HepG2 (cell line): ENCODE measurements at regions not wholly inside any gene's neighbourhood (a gene's known extent, or its start where the extent isn't known, plus 50 kb on each side); places are given as distances from the start of the nearest gene placed in this dataset.
A peak's percentile ranks its signal among the peaks of the same experiment; 100 is the strongest.

Experiments used
- ATAC-seq: fragments of 200-7000 bp; cut with Tn5 transposase; 3 replicates; pipeline ENCODE4 v1.9.1; 2020; ENCODE audit warnings: mild to moderate bottlenecking, moderate library complexity
- BruUV-seq: library from RNA; stranded (reverse); fragments of 400-500 nt; replicated peaks from 2 replicates; lab custom pipeline; 2021; lab: Mats Ljungman, UMichigan
- CTCF ChIA-PET: fragments of 300-600 bp; formaldehyde crosslinking; extraction: SDS; loops from one replicate; lab custom pipeline; 2021; ENCODE audit warnings: low total read pairs, inconsistent platforms, low intra/inter-chr PET ratio; lab: Yijun Ruan, JAX
- POLR2A ChIA-PET: fragments of 350-600 bp; sonication (Branson Sonifier 250); formaldehyde crosslinking; loops from one replicate; lab custom pipeline; 2020; ENCODE audit warnings: antibody characterized with exemption, inconsistent platforms; lab: Yijun Ruan, JAX
- DNase-seq: peaks from one replicate; pipeline ENCODE4 v3.0.0-alpha.2; 2015; ENCODE audit warnings: low spot score
- FAIRE-seq: peaks from 3 replicates; lab custom pipeline; 2011; peaks lifted over from hg19 to GRCh38; lab: Jason Lieb, UNC
- H2AFZ ChIP-seq: one replicate; pipeline ENCODE4 v1.6.1; 2011; ENCODE audit warnings: low read length, inconsistent platforms
- H3K27ac ChIP-seq: fragments of 300-600 bp; 3 replicates; pipeline ENCODE4 v1.8.0; 2011; ENCODE audit warnings: mixed run types, mild to moderate bottlenecking, mixed read lengths, low read length, inconsistent platforms; ENCODE audit not compliant: insufficient read depth; ENCODE audit errors: extremely low read length
- H3K27me3 ChIP-seq, 2 experiments: fragments of 200-600 bp in 1 of 2; 2 replicates in 1 of 2; 3 replicates in 1 of 2; pipeline versions ENCODE4 v1.6.0 to v1.8.0; 2011; ENCODE audit warnings: low read length in 2 of 2, mild to moderate bottlenecking in 2 of 2, moderate library complexity in 2 of 2, inconsistent platforms in 1 of 2; ENCODE audit not compliant: insufficient read depth in 2 of 2, control insufficient read depth in 1 of 2
- H3K36me3 ChIP-seq, 2 experiments: fragments of 200-600 bp in 1 of 2; replicated peaks in 1 of 2; 2 replicates in 1 of 2; 3 replicates in 1 of 2; pipeline versions ENCODE4 v1.5.1 to v1.8.0; 2011; ENCODE audit warnings: low read length in 2 of 2, inconsistent platforms in 1 of 2; ENCODE audit not compliant: insufficient read depth in 2 of 2, control insufficient read depth in 1 of 2
- H3K4me1 ChIP-seq: 2 replicates; pipeline ENCODE4 v1.5.1; 2012; ENCODE audit warnings: low read length, inconsistent platforms; ENCODE audit not compliant: insufficient read depth
- H3K4me2 ChIP-seq: 2 replicates; pipeline ENCODE4 v1.6.0; 2011; ENCODE audit warnings: low read depth, low read length, inconsistent platforms
- H3K4me3 ChIP-seq, 3 experiments: fragments of 200-600 bp in 1 of 3; sonication (generic), shearing (Covaris generic) in 1 of 3; replicated peaks in 1 of 3; 2 replicates each; pipeline ENCODE4 v1.5.1; 2011 to 2016; ENCODE audit warnings: low read length in 3 of 3, inconsistent platforms in 2 of 3, low read depth in 2 of 3, mild to moderate bottlenecking in 2 of 3, control low read depth in 1 of 3, mixed read lengths in 1 of 3; ENCODE audit not compliant: insufficient read depth in 1 of 3
- H3K79me2 ChIP-seq: one replicate; pipeline ENCODE4 v1.6.1; 2011; ENCODE audit warnings: low read length, inconsistent platforms; ENCODE audit not compliant: insufficient read depth
- H3K9ac ChIP-seq: 2 replicates; pipeline ENCODE4 v1.6.0; 2011; ENCODE audit warnings: mild to moderate bottlenecking, low read depth, low read length, inconsistent platforms; ENCODE audit not compliant: insufficient read depth
- H3K9me3 ChIP-seq: 2 replicates; pipeline ENCODE4 v1.5.1; 2012; ENCODE audit warnings: mild to moderate bottlenecking, low read length
- H4K20me1 ChIP-seq: 2 replicates; pipeline ENCODE4 v1.6.0; 2011; ENCODE audit warnings: inconsistent platforms, mild to moderate bottlenecking, low read length, moderate library complexity; ENCODE audit not compliant: insufficient read depth
- CBX1 ChIP-seq: IDR thresholded peaks from one replicate; pipeline ENCODE4 v1.6.1; 2016; ENCODE audit warnings: antibody characterized with exemption, low read depth
- MAFF ChIP-seq: IDR thresholded peaks from 2 replicates; pipeline ENCODE4 v1.6.1; 2011; ENCODE audit warnings: low read depth, low read length, improper control_type of control experiment
- MAFK ChIP-seq, 2 experiments: IDR thresholded peaks in 1 of 2; conservative IDR thresholded peaks in 1 of 2; 2 replicates each; pipeline ENCODE4 v1.6.1; 2011; ENCODE audit warnings: improper control_type of control experiment in 2 of 2, low read length in 2 of 2
- MAZ ChIP-seq, 2 experiments: sonication (generic) in 1 of 2; formaldehyde crosslinking in 1 of 2; IDR thresholded peaks; 2 replicates each; pipeline versions ENCODE4 v1.5.0 to v1.6.1; 2012 to 2020; ENCODE audit warnings: low read depth in 2 of 2, mild to moderate bottlenecking in 2 of 2, borderline replicate concordance in 1 of 2, improper control_type of control experiment in 1 of 2, low read length in 1 of 2, missing genetic modification reagents in 1 of 2, moderate library complexity in 1 of 2
- MBD4 ChIP-seq: IDR thresholded peaks from 2 replicates; pipeline ENCODE4 v1.6.1; 2012; ENCODE audit warnings: low read length, inconsistent platforms, borderline replicate concordance
- MYC ChIP-seq: sonication (generic); formaldehyde crosslinking; IDR thresholded peaks from 2 replicates; pipeline ENCODE4 v1.9.0; 2021; ENCODE audit warnings: missing genetic modification reagents, borderline replicate concordance
- NKX3-1 ChIP-seq: sonication (generic); formaldehyde crosslinking; IDR thresholded peaks from 2 replicates; pipeline ENCODE4 v1.5.0; 2020; ENCODE audit warnings: missing genetic modification reagents
- SRSF1 ChIP-seq: fragments of 200-400 bp; formaldehyde crosslinking; optimal IDR thresholded peaks from 2 replicates; pipeline ENCODE3; 2017; ENCODE audit warnings: mild to moderate bottlenecking, low read depth, low read length, moderate library complexity
- ZFP62 ChIP-seq: sonication (generic); formaldehyde crosslinking; IDR thresholded peaks from 2 replicates; pipeline ENCODE4 v1.4.0; 2020; ENCODE audit warnings: missing genetic modification reagents
- ZFP82 ChIP-seq: sonication (generic); formaldehyde crosslinking; IDR thresholded peaks from 2 replicates; pipeline ENCODE4 v1.5.1; 2020; ENCODE audit warnings: mild to moderate bottlenecking, missing genetic modification reagents, borderline replicate concordance
- ZFYVE20 ChIP-seq: sonication (generic); formaldehyde crosslinking; IDR thresholded peaks from 2 replicates; pipeline ENCODE4 v1.8.0; 2023; ENCODE audit warnings: low read depth, mild to moderate bottlenecking, moderate library complexity, missing genetic modification reagents, borderline replicate concordance
- ZNF235 ChIP-seq: sonication (generic); formaldehyde crosslinking; IDR thresholded peaks from 2 replicates; pipeline ENCODE4 v1.8.1; 2023; ENCODE audit warnings: mild to moderate bottlenecking, missing genetic modification reagents, borderline replicate concordance
- ZNF430 ChIP-seq: sonication (generic); formaldehyde crosslinking; IDR thresholded peaks from 2 replicates; pipeline ENCODE4 v1.9.0; 2021; ENCODE audit warnings: mild to moderate bottlenecking, missing genetic modification reagents
- ZNF660 ChIP-seq: sonication (generic); formaldehyde crosslinking; IDR thresholded peaks from 2 replicates; pipeline ENCODE4 v1.5.1; 2020; ENCODE audit warnings: mild to moderate bottlenecking, low read depth, missing genetic modification reagents, borderline replicate concordance
- ZNF883 ChIP-seq: sonication (generic); formaldehyde crosslinking; IDR thresholded peaks from 2 replicates; pipeline ENCODE4 v1.5.1; 2020; ENCODE audit warnings: mild to moderate bottlenecking, missing genetic modification reagents; ENCODE audit errors: not compliant biosample characterization
- ZSCAN25 ChIP-seq: sonication (generic); formaldehyde crosslinking; IDR thresholded peaks from 2 replicates; pipeline ENCODE4 v1.8.0; 2022; ENCODE audit warnings: mild to moderate bottlenecking, missing genetic modification reagents
- WGBS: methylation state at CpG from one replicate; pipeline ENCODE4 v1.1.6; 2017; ENCODE audit warnings: low lambda C conversion rate; 5-methylcytosine and 5-hydroxymethylcytosine counted together
- in situ Hi-C: cut with HindIII; loops from 2 replicates; pipeline ENCODE4 v1.10.0; 2017; ENCODE audit warnings: low pct_unique_long_range_greater_than_20kb; ENCODE audit not compliant: extremely low pct_ligation_motif_present
- intact Hi-C: fragments of 100-400 bp; cut with micrococcal nuclease; formaldehyde crosslinking; loops from one replicate; pipeline ENCODE4 v1.10.0; 2022; ENCODE audit not compliant: unreplicated experiment
- TF ChIP-seq, protein P1 (sequence below): sonication (generic); formaldehyde crosslinking; IDR thresholded peaks from 2 replicates; pipeline ENCODE4 v1.5.1; 2020; ENCODE audit warnings: missing genetic modification reagents, mild to moderate bottlenecking, borderline replicate concordance

DNA sequence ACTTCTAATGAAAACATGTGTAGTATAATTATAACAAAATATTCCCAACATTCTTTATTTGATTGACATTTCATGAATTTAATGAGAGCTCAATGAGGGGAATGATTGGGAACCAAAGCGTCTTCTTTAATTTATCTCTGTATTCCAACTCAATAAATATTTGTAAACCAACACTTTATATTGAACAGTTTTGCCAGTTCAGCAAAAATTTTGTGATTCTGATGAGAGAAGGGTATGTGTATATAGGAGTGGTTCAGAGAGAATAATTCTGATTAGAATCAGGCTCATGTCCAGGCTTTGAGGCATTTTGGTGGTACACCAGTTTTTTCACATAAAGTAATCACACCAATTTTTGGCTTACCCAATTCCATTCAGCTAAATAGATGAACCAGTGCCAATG is 564.2 kb downstream of the TMTC2 start:
- in situ Hi-C loops, result no loop called here
- no peak overlapping the region for H3K9ac ChIP-seq
- H3K4me2 ChIP-seq, result no peak overlapping the region
- no peak overlapping the region for H3K4me3 ChIP-seq
- no peak for DNase-seq
- POLR2A ChIA-PET, result no interaction called here
- H3K27me3 ChIP-seq, result no peaks in the 10 kb centered on the region
- H2AFZ ChIP-seq, result no peak overlapping the region
- WGBS, result 6% methylated on average over 1 of the region's 1 CpG
- H4K20me1 ChIP-seq, result no peaks in the 10 kb centered on the region
- H3K27ac ChIP-seq, result no peak overlapping the region
- no peak for FAIRE-seq
- no peaks in the 10 kb centered on the region for H3K36me3 ChIP-seq
- CTCF ChIA-PET, result no interaction called here
- no peaks in the 10 kb centered on the region for H3K4me1 ChIP-seq
- TF ChIP-seq MAFF (peak; percentile 83), ZFP62 (CRISPR knock-in tag) (no peak), MAFK (conservative IDR thresholded peaks at IDR 0.05 in 1 of 2, IDR thresholded peaks at IDR 0.05 in 1 of 2; ENCODE audit: low read length in 2 of 2) (peak; percentile 85 to 90)
- TF ChIP-seq, all 625 proteins: peak for 2
- Histone ChIP-seq H3K79me2 (no peaks in the 10 kb centered on the region), H3K9me3 (peaks cover 91% of the 10 kb centered on the region)
- no TSS peak for BruUV-seq
- intact Hi-C loops, result no loop called here
- no peak for ATAC-seq

DNA sequence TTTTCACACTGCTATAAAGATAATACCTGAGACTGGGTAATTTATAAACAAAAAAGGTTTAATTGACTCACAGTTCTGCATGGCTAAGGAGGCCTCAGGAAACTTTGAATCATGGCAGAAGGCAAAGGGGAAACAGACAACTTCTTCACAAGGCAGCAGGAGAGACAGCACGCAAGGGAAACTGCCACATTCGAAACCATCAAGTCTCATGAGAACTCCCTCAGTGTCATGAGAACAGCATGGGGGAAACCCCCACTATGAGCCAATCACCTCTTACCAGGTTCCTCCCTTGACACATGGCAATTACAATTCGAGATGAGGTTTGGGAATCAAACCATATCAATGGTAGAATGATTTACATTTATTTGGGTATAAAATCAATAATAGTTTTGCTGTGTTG is 558.5 kb downstream of the TMTC2 start:
- Histone ChIP-seq H3K9me3 (peaks cover 82% of the 10 kb centered on the region), H3K4me2 (no peak overlapping the region), H3K79me2 (no peaks in the 10 kb centered on the region), H3K36me3 (no peaks in the 10 kb centered on the region), H3K4me1 (no peaks in the 10 kb centered on the region), H3K4me3 (no peak overlapping the region), H3K27me3 (no peaks in the 10 kb centered on the region; a peak in 1 of 5 replicates), H3K27ac (no peak overlapping the region), H2AFZ (no peak overlapping the region), H4K20me1 (no peaks in the 10 kb centered on the region), H3K9ac (no peak overlapping the region)
- ATAC-seq (no peak), FAIRE-seq (no peak), DNase-seq (no peak)
- intact Hi-C loops (no loop called here), in situ Hi-C loops (no loop called here)
- ChIA-PET CTCF (no interaction called here), POLR2A (no interaction called here)
- BruUV-seq, result no TSS peak
- WGBS, result 9% methylated on average over 3 of the region's 3 CpGs
- TF ChIP-seq MBD4, result no peak
- TF ChIP-seq ZFP82 (CRISPR knock-in tag), result no peak
- TF ChIP-seq ZFYVE20 (CRISPR knock-in tag), result no peak
- no peak for TF ChIP-seq ZNF430
- TF ChIP-seq, protein P1, sequence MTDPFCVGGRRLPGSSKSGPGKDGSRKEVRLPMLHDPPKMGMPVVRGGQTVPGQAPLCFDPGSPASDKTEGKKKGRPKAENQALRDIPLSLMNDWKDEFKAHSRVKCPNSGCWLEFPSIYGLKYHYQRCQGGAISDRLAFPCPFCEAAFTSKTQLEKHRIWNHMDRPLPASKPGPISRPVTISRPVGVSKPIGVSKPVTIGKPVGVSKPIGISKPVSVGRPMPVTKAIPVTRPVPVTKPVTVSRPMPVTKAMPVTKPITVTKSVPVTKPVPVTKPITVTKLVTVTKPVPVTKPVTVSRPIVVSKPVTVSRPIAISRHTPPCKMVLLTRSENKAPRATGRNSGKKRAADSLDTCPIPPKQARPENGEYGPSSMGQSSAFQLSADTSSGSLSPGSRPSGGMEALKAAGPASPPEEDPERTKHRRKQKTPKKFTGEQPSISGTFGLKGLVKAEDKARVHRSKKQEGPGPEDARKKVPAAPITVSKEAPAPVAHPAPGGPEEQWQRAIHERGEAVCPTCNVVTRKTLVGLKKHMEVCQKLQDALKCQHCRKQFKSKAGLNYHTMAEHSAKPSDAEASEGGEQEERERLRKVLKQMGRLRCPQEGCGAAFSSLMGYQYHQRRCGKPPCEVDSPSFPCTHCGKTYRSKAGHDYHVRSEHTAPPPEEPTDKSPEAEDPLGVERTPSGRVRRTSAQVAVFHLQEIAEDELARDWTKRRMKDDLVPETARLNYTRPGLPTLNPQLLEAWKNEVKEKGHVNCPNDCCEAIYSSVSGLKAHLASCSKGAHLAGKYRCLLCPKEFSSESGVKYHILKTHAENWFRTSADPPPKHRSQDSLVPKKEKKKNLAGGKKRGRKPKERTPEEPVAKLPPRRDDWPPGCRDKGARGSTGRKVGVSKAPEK (CRISPR knock-in tag), result no peak
- no peak for TF ChIP-seq ZNF235 (CRISPR knock-in tag)
- TF ChIP-seq ZNF660 (CRISPR knock-in tag), result no peak
- TF ChIP-seq NKX3-1, result no peak
- no peak for TF ChIP-seq SRSF1
- TF ChIP-seq ZSCAN25, result no peak
- no peak for TF ChIP-seq MAZ (IDR thresholded peaks at IDR 0.05; ENCODE audit: borderline replicate concordance, low read depth, low read length)
- TF ChIP-seq MAZ (CRISPR knock-in tag; IDR thresholded peaks at IDR 0.05; ENCODE audit: low read depth), result no peak
- no peak for TF ChIP-seq MYC
- TF ChIP-seq ZNF883 (CRISPR knock-in tag), result no peak
- no peak for TF ChIP-seq CBX1
